CD1c-positive myeloid dendritic cell (primary cell): ENCODE measurements at regions not wholly inside any gene's neighbourhood (a gene's known extent, or its start where the extent isn't known, plus 50 kb on each side); places are given as distances from the start of the nearest gene placed in this dataset.

Experiments
- DNase-seq: peaks from one replicate; pipeline ENCODE4 v3.0.0-alpha.2; 2016; ENCODE audit errors: extremely low spot score

- DNase-seq: no peak
Measured at GRCh38 chr22:49240016-49240380, 587.7 kb downstream of the BRD1 start.

- DNase-seq: no peak
Measured at GRCh38 chr22:49239264-49240015, 588.2 kb downstream of the BRD1 start.

- no peak for DNase-seq
Measured at GRCh38 chr22:49238181-49239141, 589.2 kb downstream of the BRD1 start.

GRCh38 chr22:49237703-49238102 lies 590.0 kb downstream of the BRD1 start:
- no peak for DNase-seq

- DNase-seq: no peak
Measured at GRCh38 chr22:49237279-49237678, 590.4 kb downstream of the BRD1 start.

GRCh38 chr22:49236541-49237075 lies 591.1 kb downstream of the BRD1 start:
- DNase-seq: no peak

- DNase-seq: no peak
Measured at GRCh38 chr22:49235463-49236300, 592.0 kb downstream of the BRD1 start.

- no peak for DNase-seq
Measured at GRCh38 chr22:49234459-49234858, 593.2 kb downstream of the BRD1 start.

GRCh38 chr22:49233507-49234100 lies 594.1 kb downstream of the BRD1 start:
- no peak for DNase-seq

- DNase-seq: no peak
Measured at GRCh38 chr22:49232319-49233067, 595.2 kb downstream of the BRD1 start.

- DNase-seq: no peak
Measured at GRCh38 chr22:49230194-49230577, 597.5 kb downstream of the BRD1 start.

- DNase-seq: no peak
Measured at GRCh38 chr22:49229483-49230193, 598.0 kb downstream of the BRD1 start.

- DNase-seq: no peak
Measured at GRCh38 chr22:49228431-49229037, 599.1 kb downstream of the BRD1 start.

- DNase-seq: no peak
Measured at GRCh38 chr22:49227670-49228069, 600.0 kb downstream of the BRD1 start.

GRCh38 chr22:49226096-49226495 lies 601.6 kb downstream of the BRD1 start:
- DNase-seq: no peak

GRCh38 chr22:49224243-49224642 lies 603.4 kb downstream of the BRD1 start:
- no peak for DNase-seq

- DNase-seq: no peak
Measured at GRCh38 chr22:49218142-49218541, 609.5 kb downstream of the BRD1 start.

- DNase-seq: no peak
Measured at GRCh38 chr22:49216579-49216978, 611.1 kb downstream of the BRD1 start.

GRCh38 chr22:49215840-49216239 lies 611.8 kb downstream of the BRD1 start:
- DNase-seq: no peak

- no peak for DNase-seq
Measured at GRCh38 chr22:49214976-49215375, 612.7 kb downstream of the BRD1 start.
